GM19351 (cell line): ENCODE measurements at regions not wholly inside any gene's neighbourhood (a gene's known extent, or its start where the extent isn't known, plus 50 kb on each side); places are given as distances from the start of the nearest gene placed in this dataset.

ENCODE experiments used
- ATAC-seq: cut with Tn5 transposase; IDR thresholded peaks from one replicate; pipeline ENCODE4 v1.9.1; 2021; ENCODE audit warnings: mild to moderate bottlenecking, moderate library complexity; ENCODE audit not compliant: unreplicated experiment

GRCh38 chr12:16756833-16757555, 151.0 kb upstream of the LMO3 start:
- no peak for ATAC-seq

DNA sequence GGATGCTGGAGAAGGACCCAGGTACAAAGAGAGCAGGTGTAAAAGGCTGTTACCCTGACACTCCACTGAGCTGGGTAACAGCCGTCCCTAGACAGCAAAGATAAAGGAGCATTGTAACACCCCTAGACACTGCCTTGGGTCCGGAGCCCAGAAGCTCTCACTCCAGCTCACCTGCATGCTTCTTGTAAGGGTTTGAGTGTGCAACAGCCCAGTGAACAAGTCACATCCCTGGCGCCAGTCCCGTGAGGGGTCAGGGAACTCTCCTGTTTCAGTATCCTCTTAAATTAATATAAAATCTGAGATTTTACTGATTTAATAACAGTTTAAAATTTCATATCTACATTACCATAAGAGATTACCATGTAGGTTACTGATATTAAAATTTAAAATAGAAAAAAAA, 124.8 kb upstream of the LMO3 start:
- ATAC-seq: no peak

GRCh38 chr12:16726879-16727278, 120.9 kb upstream of the LMO3 start:
- no peak for ATAC-seq

DNA sequence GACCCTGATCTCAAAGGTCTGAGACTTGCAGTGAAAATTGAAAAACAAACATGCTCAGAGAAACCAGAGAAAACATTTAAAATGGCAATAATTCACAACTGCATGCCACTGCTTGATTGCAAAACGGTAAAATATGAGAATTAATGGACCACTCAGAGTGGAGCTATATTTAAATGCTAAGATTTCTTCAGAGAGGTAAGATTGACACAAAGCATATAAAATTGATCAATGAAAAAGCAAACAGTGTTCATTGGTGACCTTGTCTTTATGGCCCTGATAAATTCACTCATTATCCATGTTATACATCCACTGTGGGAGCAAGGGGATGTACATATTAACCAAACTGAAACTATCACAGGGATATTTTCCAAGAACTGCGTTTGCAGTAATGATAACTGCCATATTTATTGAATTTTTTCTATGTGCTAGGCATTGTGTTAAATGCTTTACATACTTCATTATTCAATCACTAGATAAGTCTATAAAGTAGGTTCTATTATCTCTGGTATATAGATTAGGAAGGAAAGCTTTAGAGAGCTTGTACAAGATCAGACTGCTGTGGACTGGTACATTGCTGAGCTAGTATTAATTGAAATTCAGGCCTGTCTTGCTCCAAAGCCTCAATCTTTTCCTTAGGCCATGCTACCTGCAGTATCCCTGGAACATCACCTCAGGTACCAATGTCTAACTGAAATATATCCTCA, 113.9 kb upstream of the LMO3 start:
- ATAC-seq: no peak

DNA sequence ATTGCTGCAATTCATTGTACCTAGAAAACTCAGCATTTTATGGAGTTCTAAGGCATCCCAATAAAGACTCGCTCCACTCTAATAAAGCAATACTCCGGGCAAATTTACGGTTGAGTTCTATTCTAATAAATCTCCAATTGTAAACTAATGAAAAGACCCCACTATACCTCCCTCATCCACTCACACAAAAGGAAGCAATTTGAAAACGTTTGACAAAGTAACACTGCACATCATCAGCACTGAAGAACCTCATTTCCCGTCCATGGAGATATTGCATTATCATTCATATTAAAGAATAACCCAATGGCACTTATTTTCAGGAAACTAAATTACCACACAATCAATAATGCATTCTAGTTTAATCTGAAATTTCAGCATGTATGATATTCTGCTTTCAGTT, 111.0 kb upstream of the LMO3 start:
- ATAC-seq: no peak

DNA sequence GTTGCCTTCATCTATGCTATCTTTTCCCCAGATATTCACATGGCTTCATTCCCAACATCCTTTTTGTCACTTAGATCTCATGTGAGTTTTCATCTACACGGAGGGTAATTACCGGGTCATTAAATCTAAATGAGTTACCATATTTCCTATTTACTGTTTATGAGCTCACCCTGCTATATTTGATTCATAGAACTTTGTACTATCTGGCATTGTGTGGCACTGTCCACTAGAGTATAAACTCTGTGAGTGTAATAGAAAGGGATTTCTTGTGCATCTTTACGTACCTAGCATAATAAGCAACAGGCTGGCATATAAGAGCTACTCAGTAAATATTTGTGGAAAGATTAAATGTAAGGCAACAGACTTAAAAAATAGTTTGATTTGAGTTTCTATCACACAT, 86.1 kb upstream of the LMO3 start:
- ATAC-seq: no peak

DNA sequence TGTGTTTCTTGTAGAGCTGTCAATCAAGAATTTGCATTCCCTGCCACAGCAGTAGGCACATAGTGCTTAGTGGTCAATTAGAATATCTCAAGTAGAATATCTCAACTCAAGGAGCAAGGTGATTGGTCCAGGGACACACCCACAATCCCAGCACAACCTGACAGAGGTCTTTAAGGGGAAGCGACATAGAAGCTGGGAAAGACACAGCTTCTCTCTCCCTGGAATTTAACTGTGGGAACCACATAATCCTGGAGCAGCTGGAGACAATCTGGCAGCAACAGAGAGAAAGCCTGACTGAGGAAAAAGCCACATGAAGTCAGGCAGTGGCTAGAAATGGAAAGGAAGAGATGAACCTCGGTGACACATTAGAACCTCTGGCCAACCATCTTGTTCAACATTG, 85.7 kb upstream of the LMO3 start:
- ATAC-seq: no peak

- ATAC-seq: no peak
Measured at GRCh38 chr12:16688200-16688599, 82.2 kb upstream of the LMO3 start.

- ATAC-seq: no peak
Measured at GRCh38 chr12:16685107-16685506, 79.1 kb upstream of the LMO3 start.

- no peak for ATAC-seq
Measured at GRCh38 chr12:16681196-16681595, 75.2 kb upstream of the LMO3 start.

GRCh38 chr12:16675438-16675837, 69.5 kb upstream of the LMO3 start:
- peak; percentile 83 for ATAC-seq

DNA sequence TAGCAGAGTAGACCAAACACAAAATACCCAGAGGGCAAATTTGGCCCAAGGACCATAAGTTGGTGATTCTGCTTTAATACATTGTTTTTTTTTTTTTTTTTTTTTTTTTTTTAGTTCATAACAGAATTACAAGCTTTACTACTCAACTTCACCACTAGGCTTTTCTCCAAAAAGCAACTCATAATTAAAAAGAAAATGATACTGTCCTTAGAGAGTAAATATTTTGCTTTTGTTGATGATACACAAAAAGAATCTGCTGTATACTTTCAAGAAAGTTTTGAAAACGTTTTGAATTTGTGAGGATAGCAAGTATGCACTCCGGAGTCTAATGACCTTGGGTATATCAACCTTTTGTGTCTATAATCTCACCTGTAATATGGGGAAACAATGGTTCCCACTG, 68.9 kb upstream of the LMO3 start:
- ATAC-seq: no peak

DNA sequence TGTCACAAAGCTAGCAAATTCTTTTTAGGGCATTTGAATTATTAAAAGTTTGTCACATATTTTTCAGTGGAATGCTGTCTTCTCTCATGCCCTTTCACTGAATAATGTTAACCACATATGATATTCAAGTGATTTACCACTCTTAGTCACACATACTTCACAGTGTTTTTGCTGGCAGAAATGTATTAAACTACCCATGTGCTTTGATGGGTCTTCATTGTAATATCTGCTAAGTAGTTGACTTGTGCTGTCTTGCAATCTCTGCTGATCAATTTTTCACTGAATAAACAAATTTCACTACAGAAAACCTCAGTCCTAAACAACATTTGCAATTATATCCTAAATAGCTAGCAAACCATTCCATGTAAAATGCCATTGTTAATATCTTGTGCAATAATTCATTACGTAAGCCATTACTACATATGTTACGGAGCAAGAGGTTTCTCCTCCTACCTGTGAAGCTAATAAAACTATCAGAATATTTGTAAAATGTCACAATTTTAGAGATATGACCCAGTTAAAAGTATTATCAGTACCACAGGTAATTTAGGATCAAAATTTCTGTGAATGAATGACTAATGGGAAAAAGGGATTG, 64.6 kb upstream of the LMO3 start:
- ATAC-seq: no peak

DNA sequence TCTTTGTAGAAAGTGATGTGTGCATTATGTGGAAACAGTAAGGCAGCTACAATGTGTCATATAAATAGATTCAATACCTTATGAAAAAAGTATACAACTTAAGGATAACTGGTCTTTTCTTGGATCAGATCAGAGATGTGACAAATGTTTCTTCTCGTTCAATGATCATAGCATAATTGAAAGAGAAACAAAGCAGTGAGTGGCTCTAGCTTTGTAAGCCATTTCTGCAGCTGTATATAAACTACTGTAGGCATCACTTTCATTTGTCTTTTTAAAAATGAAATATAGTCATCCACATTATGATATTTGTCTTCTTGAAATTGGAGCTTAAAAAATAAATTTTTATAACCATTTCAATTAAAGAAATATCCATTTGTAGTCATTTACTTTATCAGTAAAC, 63.8 kb upstream of the LMO3 start:
- no peak for ATAC-seq

DNA sequence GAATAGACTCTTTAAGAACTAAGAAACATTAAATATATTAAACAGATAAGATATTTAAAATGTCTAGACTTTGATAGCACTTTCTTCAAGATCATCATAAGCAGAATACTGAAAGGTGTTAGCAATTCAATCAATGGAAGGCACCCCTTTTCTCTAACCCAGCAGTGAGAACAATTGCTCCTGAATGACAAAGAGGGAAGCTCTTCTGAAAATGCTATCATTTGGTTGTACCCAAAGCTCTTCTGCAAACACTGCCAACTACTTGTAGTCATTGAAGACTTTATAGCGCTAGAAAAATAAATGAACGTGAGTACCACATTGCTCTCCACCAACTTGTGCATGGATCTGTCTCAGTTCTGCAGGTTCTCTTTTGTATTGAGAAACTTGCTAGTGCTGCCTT, 62.2 kb upstream of the LMO3 start:
- ATAC-seq: no peak

- ATAC-seq: no peak
Measured at GRCh38 chr12:16658699-16659098, 52.7 kb upstream of the LMO3 start.
